ENCODE measurements at regions not wholly inside any gene's neighbourhood (a gene's known extent, or its start where the extent isn't known, plus 50 kb on each side); places are given as distances from the start of the nearest gene placed in this dataset.
A peak's percentile ranks its signal among the peaks of the same experiment; 100 is the strongest.

DNA sequence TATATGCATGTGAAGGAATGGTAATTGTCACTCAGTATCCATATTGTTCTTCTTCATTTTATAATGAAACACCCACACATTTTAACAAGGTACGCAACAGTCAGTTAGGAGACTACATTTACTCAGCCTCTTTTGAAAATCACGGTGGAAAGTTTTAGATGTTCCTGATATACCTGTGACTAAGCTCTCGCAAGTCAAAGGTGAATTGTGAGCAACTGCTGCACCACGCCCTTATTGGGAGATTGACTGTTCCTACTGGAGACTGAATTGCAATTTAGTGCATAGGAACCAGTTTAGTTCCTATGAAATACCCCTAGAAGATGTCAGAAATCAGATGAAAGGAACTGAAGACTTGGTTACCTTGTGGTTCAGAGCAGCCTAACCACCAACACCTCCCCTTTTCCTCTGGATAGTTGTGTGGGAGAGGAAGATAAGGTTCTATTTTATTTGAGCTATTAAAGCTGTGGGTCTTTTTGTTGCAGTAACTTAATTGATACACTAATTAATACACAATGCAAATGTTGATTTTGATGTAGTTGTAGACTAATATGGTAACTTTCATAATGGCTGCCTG, 1280.5 kb upstream of the CDH2 start:
- peak; percentile 73 for DNase-seq (ENCODE audit: low read depth)
- TF ChIP-seq, protein P1, sequence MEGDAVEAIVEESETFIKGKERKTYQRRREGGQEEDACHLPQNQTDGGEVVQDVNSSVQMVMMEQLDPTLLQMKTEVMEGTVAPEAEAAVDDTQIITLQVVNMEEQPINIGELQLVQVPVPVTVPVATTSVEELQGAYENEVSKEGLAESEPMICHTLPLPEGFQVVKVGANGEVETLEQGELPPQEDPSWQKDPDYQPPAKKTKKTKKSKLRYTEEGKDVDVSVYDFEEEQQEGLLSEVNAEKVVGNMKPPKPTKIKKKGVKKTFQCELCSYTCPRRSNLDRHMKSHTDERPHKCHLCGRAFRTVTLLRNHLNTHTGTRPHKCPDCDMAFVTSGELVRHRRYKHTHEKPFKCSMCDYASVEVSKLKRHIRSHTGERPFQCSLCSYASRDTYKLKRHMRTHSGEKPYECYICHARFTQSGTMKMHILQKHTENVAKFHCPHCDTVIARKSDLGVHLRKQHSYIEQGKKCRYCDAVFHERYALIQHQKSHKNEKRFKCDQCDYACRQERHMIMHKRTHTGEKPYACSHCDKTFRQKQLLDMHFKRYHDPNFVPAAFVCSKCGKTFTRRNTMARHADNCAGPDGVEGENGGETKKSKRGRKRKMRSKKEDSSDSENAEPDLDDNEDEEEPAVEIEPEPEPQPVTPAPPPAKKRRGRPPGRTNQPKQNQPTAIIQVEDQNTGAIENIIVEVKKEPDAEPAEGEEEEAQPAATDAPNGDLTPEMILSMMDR (IDR thresholded peaks at IDR 0.05; ENCODE audit: insufficient read depth, low read depth, low read length, missing control alignments) = no peak
- H3K4me3 ChIP-seq (ENCODE audit: low read length) = no peak overlapping the region

DNA sequence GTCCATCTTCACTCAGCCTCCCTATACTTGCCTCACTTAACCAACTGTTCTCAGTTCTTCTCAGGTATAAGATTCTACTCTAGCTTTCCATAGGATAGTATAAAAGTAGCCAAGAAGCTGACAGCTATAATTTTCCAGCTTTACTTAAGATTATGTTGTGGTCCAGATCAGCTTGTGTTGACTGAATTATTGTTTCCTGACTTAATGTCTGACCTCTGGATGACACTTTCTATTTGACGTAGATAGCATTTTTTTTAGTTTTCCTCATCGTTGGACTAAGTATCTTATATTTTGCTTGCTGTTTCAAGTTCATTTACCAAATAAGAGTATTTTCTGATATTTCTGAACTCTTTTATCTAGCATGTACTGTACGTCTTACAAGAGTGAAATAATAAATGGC, 1272.5 kb upstream of the CDH2 start:
- TF ChIP-seq, protein P1 (IDR thresholded peaks at IDR 0.05; ENCODE audit: insufficient read depth, low read depth, low read length, missing control alignments) = no peak
- no peak for DNase-seq (ENCODE audit: low read depth)
- H3K4me3 ChIP-seq (ENCODE audit: low read length) = no peak overlapping the region

DNA sequence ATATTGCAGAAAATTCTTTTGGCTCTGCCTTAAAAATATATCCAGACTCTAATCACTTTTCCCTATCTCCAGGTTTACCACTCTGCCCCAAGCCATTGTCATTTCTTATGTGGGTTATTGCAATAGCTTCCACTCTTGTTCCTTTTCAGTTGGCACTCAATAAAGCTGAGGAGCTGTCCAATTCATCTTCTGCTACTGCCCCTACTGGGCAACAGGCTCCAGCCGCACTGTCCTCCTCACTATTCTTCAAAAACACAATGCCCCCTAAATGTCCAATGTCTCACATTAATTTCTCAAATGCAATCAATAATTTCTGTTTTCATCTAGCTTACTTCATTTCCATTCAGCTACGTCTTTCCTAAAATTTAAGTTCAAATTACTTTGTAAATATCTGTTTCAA, 1262.5 kb upstream of the CDH2 start:
- TF ChIP-seq, protein P1 (IDR thresholded peaks at IDR 0.05; ENCODE audit: insufficient read depth, low read depth, low read length, missing control alignments) = peak; percentile 16
- no peak overlapping the region for H3K4me3 ChIP-seq (ENCODE audit: low read length)
- DNase-seq (ENCODE audit: low read depth) = no peak

DNA sequence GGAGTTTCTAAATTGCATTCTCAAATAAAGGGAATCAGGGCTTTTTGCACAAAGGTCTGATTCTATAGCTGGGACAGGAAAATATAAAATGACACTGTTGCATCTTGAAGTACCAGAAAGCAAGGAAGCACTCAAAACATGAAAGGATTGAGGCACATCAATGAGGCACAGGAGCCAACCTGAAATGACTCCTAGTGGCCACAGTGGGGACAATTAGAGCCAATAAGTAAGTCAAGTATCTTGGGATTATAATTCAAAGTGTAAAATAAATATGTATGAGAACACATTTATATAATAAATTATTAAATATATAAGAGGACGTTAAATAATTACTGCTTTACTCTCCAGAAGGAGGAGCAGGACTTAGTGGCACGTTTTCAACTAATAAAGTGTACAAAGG, 1259.5 kb upstream of the CDH2 start:
- TF ChIP-seq, protein P1 (IDR thresholded peaks at IDR 0.05; ENCODE audit: insufficient read depth, low read depth, low read length, missing control alignments) = peak; percentile 16
- H3K4me3 ChIP-seq (ENCODE audit: low read length) = no peak overlapping the region
- no peak for DNase-seq (ENCODE audit: low read depth)

DNA sequence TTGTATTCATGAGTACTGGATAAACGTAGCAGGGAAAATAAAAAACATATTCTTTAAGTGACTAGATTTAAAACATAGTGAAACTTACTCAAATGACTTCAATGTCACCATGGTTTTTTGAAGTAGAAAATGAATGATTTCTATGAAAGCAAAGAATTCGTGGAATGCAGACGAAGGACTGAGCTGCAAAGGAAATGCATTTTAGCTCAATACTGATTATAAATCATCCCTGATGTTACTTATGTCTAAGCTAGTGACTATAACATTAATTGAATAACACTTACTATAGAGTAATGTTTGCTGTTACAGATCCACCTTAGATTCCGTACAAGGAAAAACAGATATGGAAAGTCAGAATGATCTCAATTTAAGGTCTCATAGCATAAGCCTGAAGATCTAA, 1257.7 kb upstream of the CDH2 start:
- no peak for DNase-seq (ENCODE audit: low read depth)
- H3K4me3 ChIP-seq (ENCODE audit: low read length) = no peak overlapping the region
- TF ChIP-seq, protein P1 (IDR thresholded peaks at IDR 0.05; ENCODE audit: insufficient read depth, low read depth, low read length, missing control alignments) = no peak

DNA sequence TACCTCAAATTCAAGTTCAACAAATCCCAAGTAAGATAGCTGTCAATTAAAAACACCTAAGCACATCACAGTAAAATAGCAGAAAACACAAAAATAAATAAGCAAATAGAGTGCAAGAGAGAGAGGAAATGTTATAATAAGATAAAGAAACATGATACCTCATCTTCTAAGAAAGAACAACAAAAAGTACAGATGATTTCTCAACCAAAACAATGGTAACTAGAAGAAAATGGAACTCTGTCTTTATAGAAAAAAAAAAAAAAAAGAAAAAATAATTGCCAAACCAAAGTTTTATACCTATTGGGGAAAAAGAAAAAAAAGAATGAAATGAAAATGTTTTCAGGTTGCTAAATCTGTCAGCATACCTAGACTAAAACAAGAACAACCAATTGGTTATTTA, 1253.5 kb upstream of the CDH2 start:
- TF ChIP-seq, protein P1 (IDR thresholded peaks at IDR 0.05; ENCODE audit: insufficient read depth, low read depth, low read length, missing control alignments) = no peak

DNA sequence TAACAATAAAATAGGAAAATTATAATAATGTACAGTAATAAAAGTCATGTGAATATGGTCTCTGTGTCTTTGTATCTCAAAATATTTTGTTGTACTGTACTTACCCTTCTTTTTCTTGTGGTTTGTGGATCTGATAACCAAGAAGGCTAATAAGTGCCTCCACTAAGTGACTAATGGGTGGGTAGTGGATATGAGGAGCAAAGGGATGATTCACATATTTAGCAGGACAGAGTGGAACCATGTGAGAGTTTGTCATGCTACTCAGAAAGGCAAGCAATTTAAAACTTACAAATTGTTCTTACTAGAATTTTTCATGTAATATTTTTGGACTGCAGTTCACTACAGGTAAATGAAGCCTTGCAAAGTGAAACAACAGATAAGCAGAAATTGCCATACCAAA, 1241.2 kb upstream of the CDH2 start:
- TF ChIP-seq, protein P1 (IDR thresholded peaks at IDR 0.05; ENCODE audit: insufficient read depth, low read depth, low read length, missing control alignments) = no peak
- H3K4me3 ChIP-seq (ENCODE audit: low read length) = no peak overlapping the region
- peak; percentile 74 for DNase-seq (ENCODE audit: low read depth)

More for the DNA sequence above, 1253.5 kb upstream of the CDH2 start:
- H3K4me3 ChIP-seq (ENCODE audit: low read length) = no peak overlapping the region
- DNase-seq (ENCODE audit: low read depth) = no peak
